SH-SY5Y (cell line): ENCODE measurements at regions not wholly inside any gene's neighbourhood (a gene's known extent, or its start where the extent isn't known, plus 50 kb on each side); places are given as distances from the start of the nearest gene placed in this dataset.

Experiments used
- GATA2 ChIP-seq: IDR thresholded peaks from 2 replicates; pipeline ENCODE4 v1.6.1; 2011; ENCODE audit warnings: mild to moderate bottlenecking, low read depth, low read length
- GATA3 ChIP-seq: IDR thresholded peaks from 2 replicates; pipeline ENCODE4 v1.6.1; 2011; ENCODE audit warnings: low read depth, mild to moderate bottlenecking, low read length, moderate library complexity

DNA sequence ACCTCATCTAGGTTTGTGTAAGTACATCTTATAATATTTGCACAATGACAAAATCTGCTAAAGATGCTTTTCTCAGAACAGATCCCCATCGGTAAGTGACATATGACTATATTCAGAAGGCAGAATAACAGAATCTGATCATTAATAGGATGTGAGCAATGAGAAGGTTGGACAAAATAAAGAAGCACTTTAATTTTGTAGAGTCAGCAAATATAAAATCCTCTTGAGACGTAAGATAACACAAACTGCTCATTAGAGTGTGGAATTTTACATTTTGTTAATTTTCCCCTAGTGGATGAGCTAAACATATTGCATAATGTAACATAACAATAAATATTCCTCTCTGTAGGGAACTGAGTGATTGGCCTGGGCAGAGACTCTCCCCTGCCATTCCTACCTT, 658.4 kb upstream of the ZP4 start:
- TF ChIP-seq GATA3, result no peak
- no peak for TF ChIP-seq GATA2
